ENCODE measurements at regions not wholly inside any gene's neighbourhood (a gene's known extent, or its start where the extent isn't known, plus 50 kb on each side); places are given as distances from the start of the nearest gene placed in this dataset.

DNA sequence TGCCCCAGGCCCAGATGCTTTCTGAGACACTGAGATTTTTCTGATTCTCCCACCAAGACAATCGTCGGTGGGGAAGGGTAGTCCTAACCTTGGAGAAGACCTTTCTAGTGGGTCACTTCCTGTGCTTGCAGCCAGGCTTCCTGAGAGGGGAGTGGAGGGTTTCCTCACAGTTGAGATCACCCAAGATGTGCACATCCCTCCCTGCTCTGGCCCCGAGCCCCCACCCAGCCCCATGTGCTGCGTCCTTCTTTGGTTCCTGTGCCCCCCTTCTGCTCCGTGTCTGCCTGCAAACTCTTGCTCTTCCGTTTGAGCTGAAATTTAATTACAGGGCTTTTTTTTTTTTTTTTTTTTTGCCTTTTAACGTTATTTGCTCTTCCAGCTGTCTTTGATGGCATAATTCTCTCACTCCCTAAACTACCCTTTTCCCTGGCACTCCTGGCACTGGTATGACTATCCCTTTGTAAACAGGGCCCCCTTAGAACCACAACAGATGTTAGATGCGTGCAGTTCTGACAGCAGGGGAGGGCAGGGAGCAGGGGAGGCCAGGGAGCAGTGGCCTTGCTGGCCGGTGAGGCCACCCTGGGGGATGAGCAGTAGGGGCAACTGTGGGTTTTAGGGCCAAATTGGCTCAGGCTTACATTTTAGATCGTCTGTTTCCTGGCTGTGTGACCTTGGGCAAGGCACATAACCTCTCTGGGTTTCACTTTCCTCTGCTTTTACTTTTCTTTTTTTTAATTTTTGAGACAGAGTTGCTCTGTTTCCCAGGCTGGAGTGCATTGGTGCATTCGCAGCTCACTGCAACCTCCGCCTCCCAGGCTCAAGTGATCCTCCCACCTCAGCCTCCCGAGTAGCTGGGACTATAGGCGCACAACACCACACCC is 144.5 kb downstream of the PHETA1 start:
- TF ChIP-seq, protein P1, sequence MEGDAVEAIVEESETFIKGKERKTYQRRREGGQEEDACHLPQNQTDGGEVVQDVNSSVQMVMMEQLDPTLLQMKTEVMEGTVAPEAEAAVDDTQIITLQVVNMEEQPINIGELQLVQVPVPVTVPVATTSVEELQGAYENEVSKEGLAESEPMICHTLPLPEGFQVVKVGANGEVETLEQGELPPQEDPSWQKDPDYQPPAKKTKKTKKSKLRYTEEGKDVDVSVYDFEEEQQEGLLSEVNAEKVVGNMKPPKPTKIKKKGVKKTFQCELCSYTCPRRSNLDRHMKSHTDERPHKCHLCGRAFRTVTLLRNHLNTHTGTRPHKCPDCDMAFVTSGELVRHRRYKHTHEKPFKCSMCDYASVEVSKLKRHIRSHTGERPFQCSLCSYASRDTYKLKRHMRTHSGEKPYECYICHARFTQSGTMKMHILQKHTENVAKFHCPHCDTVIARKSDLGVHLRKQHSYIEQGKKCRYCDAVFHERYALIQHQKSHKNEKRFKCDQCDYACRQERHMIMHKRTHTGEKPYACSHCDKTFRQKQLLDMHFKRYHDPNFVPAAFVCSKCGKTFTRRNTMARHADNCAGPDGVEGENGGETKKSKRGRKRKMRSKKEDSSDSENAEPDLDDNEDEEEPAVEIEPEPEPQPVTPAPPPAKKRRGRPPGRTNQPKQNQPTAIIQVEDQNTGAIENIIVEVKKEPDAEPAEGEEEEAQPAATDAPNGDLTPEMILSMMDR (conservative IDR thresholded peaks at IDR 0.05; ENCODE audit: low read depth in 2 of 2): no peak
- TF ChIP-seq POLR2AphosphoS5 (IDR thresholded peaks at IDR 0.05; ENCODE audit: low read depth) (no peak), JUNB (IDR thresholded peaks at IDR 0.05; ENCODE audit: unreplicated experiment) (no peak), EZH2 (IDR thresholded peaks at IDR 0.05; ENCODE audit: low read depth, unreplicated experiment) (no peak)
